Lower lobe of right lung (tissue), 2 donors: ENCODE measurements at regions not wholly inside any gene's neighbourhood (a gene's known extent, or its start where the extent isn't known, plus 50 kb on each side); places are given as distances from the start of the nearest gene placed in this dataset.

Source experiments
- ATAC-seq, 2 donors: fragments of 200-7000 bp; cut with Tn5 transposase; one replicate each; pipeline ENCODE4 v1.9.1; 2020 to 2022; ENCODE audit warnings: mild to moderate bottlenecking in 2 of 2, moderate library complexity in 2 of 2
- DNase-seq: peaks from one replicate; pipeline ENCODE4 v3.0.0-alpha.2; 2020
- H3K27ac ChIP-seq: fragments of 200-600 bp; one replicate; pipeline ENCODE4 v1.8.0; 2022
- H3K27me3 ChIP-seq: fragments of 200-600 bp; one replicate; pipeline ENCODE4 v1.8.0; 2022; ENCODE audit warnings: low read depth
- H3K36me3 ChIP-seq: fragments of 200-600 bp; one replicate; pipeline ENCODE4 v1.8.0; 2022; ENCODE audit warnings: mild to moderate bottlenecking
- H3K4me1 ChIP-seq: fragments of 200-600 bp; one replicate; pipeline ENCODE4 v1.8.0; 2022
- H3K4me3 ChIP-seq: fragments of 200-600 bp; one replicate; pipeline ENCODE4 v1.8.0; 2022; ENCODE audit warnings: mild to moderate bottlenecking
- H3K9me3 ChIP-seq: fragments of 200-600 bp; one replicate; pipeline ENCODE4 v1.8.0; 2022
- intact Hi-C: fragments of 100-400 bp; cut with DNase I; formaldehyde crosslinking; loops from one replicate; pipeline ENCODE4 v1.11.0; 2022
- TF ChIP-seq, protein P1 (sequence below): fragments of 200-600 bp; IDR thresholded peaks from one replicate; pipeline ENCODE4 v1.8.0; 2022; ENCODE audit warnings: antibody characterized with exemption, mild to moderate bottlenecking
- donor health status: DM: no; HTN: yes; CAD: no; lungs with severe emphysema.

DNA sequence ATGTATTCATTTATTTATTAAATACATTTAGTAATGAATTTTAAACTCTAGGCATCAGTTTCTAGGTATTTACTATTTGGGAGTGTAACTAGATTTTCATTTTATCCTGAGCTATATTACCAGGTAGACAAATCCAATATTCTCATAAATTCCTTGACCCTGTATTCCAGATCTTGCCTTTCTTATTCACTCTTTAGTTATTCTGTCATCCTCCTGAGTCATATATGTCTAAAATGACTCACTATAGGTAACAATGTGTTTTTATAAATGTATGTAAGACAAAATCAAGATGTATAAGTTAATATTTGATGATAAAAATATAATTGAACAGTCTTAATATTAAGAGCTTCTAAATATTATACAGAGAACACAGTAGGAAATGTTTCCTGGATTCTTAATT is 642.1 kb upstream of the NRSN1 start:
- TF ChIP-seq, protein P1, sequence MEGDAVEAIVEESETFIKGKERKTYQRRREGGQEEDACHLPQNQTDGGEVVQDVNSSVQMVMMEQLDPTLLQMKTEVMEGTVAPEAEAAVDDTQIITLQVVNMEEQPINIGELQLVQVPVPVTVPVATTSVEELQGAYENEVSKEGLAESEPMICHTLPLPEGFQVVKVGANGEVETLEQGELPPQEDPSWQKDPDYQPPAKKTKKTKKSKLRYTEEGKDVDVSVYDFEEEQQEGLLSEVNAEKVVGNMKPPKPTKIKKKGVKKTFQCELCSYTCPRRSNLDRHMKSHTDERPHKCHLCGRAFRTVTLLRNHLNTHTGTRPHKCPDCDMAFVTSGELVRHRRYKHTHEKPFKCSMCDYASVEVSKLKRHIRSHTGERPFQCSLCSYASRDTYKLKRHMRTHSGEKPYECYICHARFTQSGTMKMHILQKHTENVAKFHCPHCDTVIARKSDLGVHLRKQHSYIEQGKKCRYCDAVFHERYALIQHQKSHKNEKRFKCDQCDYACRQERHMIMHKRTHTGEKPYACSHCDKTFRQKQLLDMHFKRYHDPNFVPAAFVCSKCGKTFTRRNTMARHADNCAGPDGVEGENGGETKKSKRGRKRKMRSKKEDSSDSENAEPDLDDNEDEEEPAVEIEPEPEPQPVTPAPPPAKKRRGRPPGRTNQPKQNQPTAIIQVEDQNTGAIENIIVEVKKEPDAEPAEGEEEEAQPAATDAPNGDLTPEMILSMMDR = no peak
- intact Hi-C loops = no loop called here
- no peaks in the 10 kb centered on the region for H3K9me3 ChIP-seq
- no peak overlapping the region for H3K4me3 ChIP-seq
- H3K27ac ChIP-seq = no peak overlapping the region
- DNase-seq = no peak
- no peaks in the 10 kb centered on the region for H3K27me3 ChIP-seq
- H3K36me3 ChIP-seq = no peaks in the 10 kb centered on the region
- no peaks in the 10 kb centered on the region for H3K4me1 ChIP-seq
- no peak for ATAC-seq

DNA sequence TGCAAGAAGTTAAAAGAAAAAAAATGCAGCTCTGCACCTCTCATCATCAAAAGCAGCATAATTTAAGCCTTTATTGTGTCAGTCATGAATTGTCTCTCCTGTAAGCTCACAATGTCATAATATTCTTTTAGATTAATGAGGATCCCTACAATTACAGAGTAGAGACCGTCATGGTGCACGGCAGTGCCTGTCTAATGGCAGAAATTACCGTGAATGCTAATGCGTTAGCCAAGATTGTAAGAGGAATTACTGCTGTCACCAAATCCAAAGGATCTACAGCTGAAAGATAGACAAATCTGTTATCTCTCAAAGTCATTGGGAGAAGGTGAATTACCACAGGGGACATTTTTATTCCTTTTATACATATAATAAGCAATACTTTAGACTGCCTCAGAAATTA is 631.6 kb upstream of the NRSN1 start:
- no peak overlapping the region for H3K4me3 ChIP-seq
- H3K36me3 ChIP-seq = no peaks in the 10 kb centered on the region
- no peaks in the 10 kb centered on the region for H3K27me3 ChIP-seq
- H3K9me3 ChIP-seq = no peaks in the 10 kb centered on the region
- intact Hi-C loops = no loop called here
- ATAC-seq (no peak), DNase-seq (no peak)
- no peak overlapping the region for H3K27ac ChIP-seq
- no peaks in the 10 kb centered on the region for H3K4me1 ChIP-seq
- TF ChIP-seq, protein P1 = no peak

DNA sequence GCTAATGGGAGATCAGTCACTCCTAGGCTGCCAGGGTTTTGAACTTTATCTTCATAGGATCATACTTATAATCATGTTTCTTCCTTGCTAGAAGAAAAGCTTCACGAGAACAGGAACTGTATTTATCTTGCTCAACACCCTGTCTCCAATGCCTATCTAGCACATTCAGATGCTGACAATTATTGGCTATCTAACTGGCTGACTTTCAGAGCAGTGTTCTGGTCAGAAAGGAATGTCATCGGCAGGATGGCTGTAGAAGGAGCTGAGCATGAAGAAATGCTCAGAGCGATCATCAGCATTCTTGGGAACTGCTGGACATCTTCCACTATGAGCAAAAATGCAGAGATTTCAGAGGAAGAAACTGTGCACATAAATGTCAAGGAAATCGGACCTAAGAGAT is 628.0 kb upstream of the NRSN1 start:
- Histone ChIP-seq H3K4me3 (no peak overlapping the region), H3K27me3 (no peaks in the 10 kb centered on the region), H3K4me1 (no peaks in the 10 kb centered on the region), H3K36me3 (no peaks in the 10 kb centered on the region), H3K9me3 (no peaks in the 10 kb centered on the region), H3K27ac (no peak overlapping the region)
- ATAC-seq (no peak), DNase-seq (no peak)
- TF ChIP-seq, protein P1 = no peak
- intact Hi-C loops = no loop called here

DNA sequence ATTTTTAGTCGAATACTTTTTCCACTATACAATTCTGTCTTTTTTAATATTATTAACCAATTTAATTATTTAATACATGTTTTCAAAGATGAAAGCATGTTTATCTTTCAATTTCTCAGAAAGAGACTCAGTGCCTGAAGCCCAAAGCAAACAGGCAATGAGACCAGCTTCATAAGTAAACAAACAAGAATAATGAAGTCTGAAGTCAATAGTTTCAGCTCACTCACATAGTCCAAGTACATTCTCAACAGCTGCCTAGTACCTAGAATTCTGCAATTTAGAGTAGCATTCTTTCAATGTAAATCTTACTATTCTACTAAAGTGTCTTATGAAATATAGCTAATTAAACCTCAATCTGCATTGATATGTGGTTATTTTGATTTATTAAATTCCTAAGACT is 626.5 kb upstream of the NRSN1 start:
- Histone ChIP-seq H3K36me3 (no peaks in the 10 kb centered on the region), H3K9me3 (no peaks in the 10 kb centered on the region), H3K4me3 (no peak overlapping the region), H3K27me3 (no peaks in the 10 kb centered on the region), H3K27ac (no peak overlapping the region), H3K4me1 (no peaks in the 10 kb centered on the region)
- intact Hi-C loops = no loop called here
- DNase-seq (no peak), ATAC-seq (no peak)
- TF ChIP-seq, protein P1 = no peak

DNA sequence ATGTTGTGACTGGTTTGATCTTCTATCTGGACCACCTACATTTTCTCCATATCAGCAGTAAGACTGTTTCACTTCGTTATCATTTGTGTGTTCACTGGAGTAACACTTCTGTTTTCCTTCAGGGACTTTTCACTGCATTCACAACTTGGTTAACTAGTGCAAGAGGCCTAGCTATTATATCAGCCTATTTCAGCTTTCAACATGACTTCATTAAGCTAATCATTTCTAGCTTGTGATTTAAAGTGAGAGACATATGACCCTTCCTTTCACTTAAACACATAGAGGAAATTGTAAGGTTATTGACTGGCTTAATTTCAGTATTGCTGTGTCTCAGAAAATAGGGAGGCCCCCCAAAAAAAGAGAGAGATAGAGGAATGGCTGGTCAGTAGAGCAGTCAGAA is 622.8 kb upstream of the NRSN1 start:
- no peak overlapping the region for H3K4me3 ChIP-seq
- intact Hi-C loops = no loop called here
- DNase-seq = no peak
- no peaks in the 10 kb centered on the region for H3K9me3 ChIP-seq
- ATAC-seq = no peak
- no peak overlapping the region for H3K27ac ChIP-seq
- H3K27me3 ChIP-seq = no peaks in the 10 kb centered on the region
- no peaks in the 10 kb centered on the region for H3K36me3 ChIP-seq
- TF ChIP-seq, protein P1 = no peak
- no peaks in the 10 kb centered on the region for H3K4me1 ChIP-seq

DNA sequence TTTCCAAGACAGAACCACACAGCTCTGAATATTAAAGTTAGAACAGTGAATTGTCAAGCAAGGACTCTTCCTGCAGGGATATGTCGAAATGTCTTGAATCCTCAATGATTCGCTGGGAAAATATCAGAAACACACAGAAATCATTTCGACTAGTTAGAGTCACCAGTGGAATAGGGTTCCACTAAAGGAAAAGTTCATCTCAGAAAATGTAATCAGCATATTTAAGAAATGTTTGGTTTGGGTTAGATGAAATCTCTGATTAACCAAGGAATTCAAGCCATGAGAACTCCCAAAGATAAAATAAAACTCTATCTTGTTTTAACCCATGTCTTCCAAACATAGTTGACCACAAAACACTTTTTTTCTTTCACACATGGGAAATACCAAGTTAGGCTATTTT is 621.0 kb upstream of the NRSN1 start:
- intact Hi-C loops = no loop called here

More for the DNA sequence above, 621.0 kb upstream of the NRSN1 start:
- no peaks in the 10 kb centered on the region for H3K9me3 ChIP-seq
- no peaks in the 10 kb centered on the region for H3K4me1 ChIP-seq
- no peaks in the 10 kb centered on the region for H3K36me3 ChIP-seq
- TF ChIP-seq, protein P1 = no peak
- DNase-seq (no peak), ATAC-seq (no peak)
- H3K4me3 ChIP-seq = no peak overlapping the region
- no peaks in the 10 kb centered on the region for H3K27me3 ChIP-seq
- no peak overlapping the region for H3K27ac ChIP-seq
